CD4-positive, CD25-positive, alpha-beta regulatory T cell (primary cell): ENCODE measurements at regions not wholly inside any gene's neighbourhood (a gene's known extent, or its start where the extent isn't known, plus 50 kb on each side); places are given as distances from the start of the nearest gene placed in this dataset.
A peak's percentile ranks its signal among the peaks of the same experiment; 100 is the strongest.

Experiments used
- ATAC-seq, 2 donors: fragments of 150-1000 bp; cut with Tn5 transposase; one replicate each; pipeline ENCODE4 v1.10.0; 2021; ENCODE audit warnings: low read depth in 2 of 2, moderate number of reproducible peaks in 2 of 2, moderate library complexity in 1 of 2
- DNase-seq, 3 donors: peaks; one replicate each; pipeline versions ENCODE4 v3.0.0 to v3.0.0-alpha.2; 2012 to 2022; ENCODE audit warnings: mixed read lengths in 1 of 3
- H3K27ac ChIP-seq: one replicate; pipeline ENCODE4 v1.7.0; 2013; ENCODE audit warnings: mild to moderate bottlenecking, low read length; ENCODE audit not compliant: insufficient read depth, poor library complexity, severe bottlenecking
- H3K27me3 ChIP-seq: one replicate; pipeline ENCODE4 v1.7.0; 2013; ENCODE audit warnings: low read length; ENCODE audit not compliant: control insufficient read depth, insufficient read depth
- H3K36me3 ChIP-seq: one replicate; pipeline ENCODE4 v1.7.0; 2013; ENCODE audit warnings: mild to moderate bottlenecking, low read length, moderate library complexity; ENCODE audit not compliant: control insufficient read depth, insufficient read depth
- H3K4me1 ChIP-seq: 2 replicates; pipeline ENCODE4 v1.7.0; 2013; ENCODE audit warnings: mild to moderate bottlenecking, low read length; ENCODE audit not compliant: insufficient read depth, control insufficient read depth, poor library complexity, severe bottlenecking
- H3K4me3 ChIP-seq: one replicate; pipeline ENCODE4 v1.7.0; 2013; ENCODE audit warnings: low read depth, mild to moderate bottlenecking, low read length, moderate library complexity
- H3K9me3 ChIP-seq, 2 experiments: 1 replicate in 1 of 2; 2 replicates in 1 of 2; pipeline ENCODE4 v1.7.0; 2013; ENCODE audit warnings: low read length in 2 of 2, mild to moderate bottlenecking in 1 of 2, moderate library complexity in 1 of 2; ENCODE audit not compliant: control insufficient read depth in 2 of 2
- H3K27ac Mint-ChIP-seq, 3 donors: one replicate each; pipeline ENCODE4 v1.8.0; 2020 to 2022; ENCODE audit warnings: mild to moderate bottlenecking in 3 of 3, mixed read lengths in 3 of 3, moderate library complexity in 2 of 3
- H3K27me3 Mint-ChIP-seq: one replicate; pipeline ENCODE4 v1.8.0; 2022; ENCODE audit warnings: mild to moderate bottlenecking, mixed read lengths
- H3K36me3 Mint-ChIP-seq: one replicate; pipeline ENCODE4 v1.8.0; 2020; ENCODE audit warnings: mixed read lengths
- H3K4me1 Mint-ChIP-seq, 4 donors: one replicate each; pipeline ENCODE4 v1.8.0; 2020 to 2022; ENCODE audit warnings: mixed read lengths in 4 of 4, mild to moderate bottlenecking in 1 of 4
- H3K4me3 Mint-ChIP-seq, 4 donors: one replicate each; pipeline ENCODE4 v1.8.0; 2020 to 2022; ENCODE audit warnings: mild to moderate bottlenecking in 4 of 4, mixed read lengths in 4 of 4, moderate library complexity in 3 of 4
- H3K9me3 Mint-ChIP-seq, 7 donors: one replicate each; pipeline ENCODE4 v1.8.0; 2020 to 2022; ENCODE audit warnings: mixed read lengths in 7 of 7, mild to moderate bottlenecking in 3 of 7, moderate library complexity in 2 of 7

DNA sequence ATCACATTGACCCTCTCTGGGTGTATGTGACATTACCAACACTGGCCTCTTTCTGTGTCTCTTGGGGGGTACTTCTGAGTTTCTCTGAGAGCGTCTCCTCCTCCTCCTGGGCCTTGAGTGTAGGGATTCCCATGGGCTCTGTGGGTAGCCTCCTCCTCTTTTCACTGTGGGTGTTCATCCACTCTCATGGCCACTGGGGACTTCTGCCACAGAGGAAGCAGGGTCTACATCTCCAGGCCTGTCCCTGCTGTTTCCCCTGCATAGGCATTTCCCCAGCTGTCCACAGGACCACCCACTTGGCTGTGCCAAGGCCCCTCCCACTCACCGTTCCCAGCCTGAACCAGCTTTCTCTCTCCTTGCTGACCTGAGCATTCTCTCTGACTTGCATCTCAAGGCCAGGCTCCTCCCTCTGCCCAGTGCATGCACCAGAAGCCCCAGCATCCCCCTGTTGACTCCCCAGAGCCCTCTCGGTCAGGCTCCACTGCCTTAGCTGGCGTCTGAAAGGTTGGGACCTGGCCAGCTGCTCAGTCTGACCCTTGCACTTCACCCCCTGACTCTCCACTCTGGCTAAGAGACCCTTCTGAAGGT is 487.6 kb downstream of the GLRX3 start:
- Histone ChIP-seq H3K27me3 (no peaks in the 10 kb centered on the region), H3K36me3 (no peaks in the 10 kb centered on the region), H3K9me3 (no peaks in the 10 kb centered on the region), H3K4me1 (no peaks in the 10 kb centered on the region), H3K4me3 (no peak overlapping the region), H3K27ac (no peak overlapping the region)
- Mint-ChIP-seq H3K4me3 (peak overlapping the region in 1 of 4 donors; percentile 27), H3K36me3 (no peaks in the 10 kb centered on the region), H3K4me1 (no peaks in the 10 kb centered on the region), H3K9me3 (peaks cover 0 to 11% (median 1%) of the 10 kb centered on the region in 7 donors), H3K27me3 (no peaks in the 10 kb centered on the region), H3K27ac (no peak overlapping the region)
- DNase-seq (no peak), ATAC-seq (no peak)

DNA sequence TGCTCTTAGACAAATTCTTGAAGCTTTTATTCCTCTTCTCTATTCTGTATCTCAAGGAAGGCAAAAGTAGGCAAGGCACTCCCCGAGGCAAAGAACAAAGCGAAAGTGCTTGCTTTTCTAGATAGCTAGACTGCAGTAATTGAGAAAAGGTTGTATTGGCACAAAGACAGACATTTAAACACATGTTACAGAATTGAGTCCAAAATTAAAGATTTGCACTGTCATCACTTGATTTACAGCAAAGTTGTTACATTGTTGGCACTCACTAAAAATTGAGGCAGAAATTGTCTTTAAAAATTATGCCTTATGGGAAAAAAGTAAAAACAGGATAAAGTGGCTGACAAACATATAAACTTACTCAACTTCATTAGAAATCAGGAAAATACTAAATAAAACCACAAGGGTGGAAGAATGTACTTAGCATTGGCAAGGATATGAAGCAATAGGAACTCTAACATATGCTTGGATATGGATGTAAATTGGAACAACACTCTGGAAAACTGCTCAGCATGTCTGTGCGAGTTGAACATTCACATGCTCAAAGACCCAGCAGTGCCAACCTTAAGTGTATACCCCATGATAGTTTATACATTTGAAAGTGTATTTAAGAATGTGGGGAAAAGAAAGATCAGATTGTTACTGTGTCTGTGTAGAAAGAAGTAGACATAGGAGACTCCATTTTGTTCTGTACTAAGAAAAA is 491.3 kb downstream of the GLRX3 start:
- Mint-ChIP-seq H3K27me3 (no peaks in the 10 kb centered on the region), H3K9me3 (peaks cover 0 to 9% (median 1%) of the 10 kb centered on the region in 7 donors), H3K4me1 (no peaks in the 10 kb centered on the region), H3K4me3 (no peak overlapping the region), H3K27ac (no peak overlapping the region), H3K36me3 (no peaks in the 10 kb centered on the region)
- H3K9me3 ChIP-seq, result no peaks in the 10 kb centered on the region
- H3K27me3 ChIP-seq, result no peaks in the 10 kb centered on the region
- H3K4me1 ChIP-seq, result no peaks in the 10 kb centered on the region
- no peak for DNase-seq
- H3K36me3 ChIP-seq, result no peaks in the 10 kb centered on the region
- no peak overlapping the region for H3K27ac ChIP-seq
- ATAC-seq, result no peak
- no peak overlapping the region for H3K4me3 ChIP-seq

DNA sequence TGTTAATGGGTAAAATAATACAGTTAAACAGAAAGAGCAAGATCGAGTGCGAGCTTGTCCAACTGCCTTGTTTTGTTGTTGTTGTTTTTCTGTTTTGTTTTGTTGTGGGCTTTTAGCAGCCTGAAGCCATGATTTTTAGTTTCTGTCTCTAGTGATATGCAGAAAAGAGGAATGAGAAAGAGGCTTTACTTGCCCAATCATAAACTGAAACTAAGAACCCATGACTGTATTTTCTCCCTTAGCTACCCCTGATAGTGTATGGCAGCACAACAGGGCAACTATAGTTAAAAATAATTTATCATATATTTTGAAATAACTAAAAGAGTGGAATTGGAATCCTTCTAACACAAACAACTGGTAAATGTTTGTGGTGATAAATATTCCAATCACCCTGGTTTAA is 493.9 kb downstream of the GLRX3 start:
- no peaks in the 10 kb centered on the region for H3K4me1 ChIP-seq
- Mint-ChIP-seq H3K27ac (no peak overlapping the region), H3K27me3 (no peaks in the 10 kb centered on the region), H3K4me1 (no peaks in the 10 kb centered on the region), H3K36me3 (no peaks in the 10 kb centered on the region), H3K4me3 (no peak overlapping the region), H3K9me3 (peaks cover 0 to 7% (median 4%) of the 10 kb centered on the region in 7 donors)
- H3K36me3 ChIP-seq, result no peaks in the 10 kb centered on the region
- H3K4me3 ChIP-seq, result no peak overlapping the region
- DNase-seq (no peak), ATAC-seq (no peak)
- no peaks in the 10 kb centered on the region for H3K27me3 ChIP-seq
- no peak overlapping the region for H3K27ac ChIP-seq
- H3K9me3 ChIP-seq, result no peaks in the 10 kb centered on the region

DNA sequence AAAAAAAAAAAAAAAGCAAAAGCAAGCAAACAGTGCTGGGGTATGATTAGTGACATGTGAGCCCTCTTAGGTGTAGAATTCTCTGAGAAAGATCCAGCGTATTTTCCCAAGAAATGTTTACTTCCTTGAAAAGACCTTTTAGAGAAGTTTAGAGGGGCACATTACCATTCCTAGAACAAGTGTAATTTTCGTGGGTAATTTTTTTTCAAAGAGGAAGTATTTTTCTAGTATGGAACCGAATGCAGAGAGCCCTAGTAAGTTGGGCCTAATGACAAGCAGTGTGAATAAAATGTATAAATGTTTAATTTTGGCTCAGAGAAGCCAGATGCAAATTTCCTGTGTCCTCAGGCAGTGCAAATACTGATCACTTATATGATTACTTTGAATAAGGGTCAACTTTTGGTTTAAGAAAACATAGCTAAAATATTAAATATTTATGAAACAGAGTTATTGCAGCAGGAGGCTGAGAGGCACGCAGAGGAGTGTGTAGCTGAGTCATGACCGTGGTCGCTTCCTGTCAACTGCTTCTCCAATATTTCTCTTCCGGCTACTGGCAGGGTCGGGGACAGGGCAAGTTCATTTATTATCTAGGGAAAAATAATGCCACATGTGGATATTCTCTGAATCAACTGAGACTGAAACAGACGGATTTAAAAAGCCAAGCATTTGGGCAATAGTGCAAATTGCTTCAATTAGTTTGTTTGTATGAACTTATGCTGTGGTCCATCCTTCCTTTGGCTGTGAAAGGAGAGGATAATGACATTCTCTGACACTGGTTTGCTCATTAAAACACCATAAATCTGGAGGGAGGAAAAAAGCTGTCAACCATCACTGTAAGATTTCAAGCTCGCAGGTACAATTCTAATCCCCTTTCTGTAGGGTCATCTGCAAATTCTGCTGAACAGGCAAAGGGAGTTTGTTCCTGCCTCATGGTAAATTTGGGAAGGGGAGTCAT is 495.2 kb downstream of the GLRX3 start:
- no peak overlapping the region for H3K27ac ChIP-seq
- H3K36me3 Mint-ChIP-seq, result no peaks in the 10 kb centered on the region
- ATAC-seq, result no peak

DNA sequence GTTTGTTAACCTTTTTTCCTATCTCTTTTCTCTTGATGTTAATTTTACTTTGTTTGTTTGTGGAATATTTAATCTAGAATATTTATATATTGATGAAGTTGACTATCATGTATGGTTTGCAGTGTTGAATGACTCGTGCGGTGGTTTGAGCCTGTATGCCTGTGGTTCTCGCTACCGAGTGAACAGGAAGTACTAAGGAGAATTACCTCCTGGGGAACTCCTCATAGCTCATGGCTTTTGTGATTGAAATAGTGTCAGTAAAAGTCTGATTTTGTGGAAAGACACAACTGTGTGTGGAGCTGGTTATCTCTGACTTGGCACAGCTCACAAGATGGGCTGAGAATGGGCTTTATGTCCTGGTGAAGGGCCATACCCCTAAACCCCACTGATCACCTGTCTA is 498.6 kb downstream of the GLRX3 start:
- Histone ChIP-seq H3K27ac (no peak overlapping the region), H3K4me1 (no peaks in the 10 kb centered on the region), H3K36me3 (no peaks in the 10 kb centered on the region), H3K4me3 (no peak overlapping the region), H3K27me3 (peaks cover 5% of the 10 kb centered on the region), H3K9me3 (no peaks in the 10 kb centered on the region)
- Mint-ChIP-seq H3K4me1 (no peaks in the 10 kb centered on the region), H3K36me3 (no peaks in the 10 kb centered on the region), H3K27me3 (no peaks in the 10 kb centered on the region), H3K9me3 (peaks cover 0 to 6% (median 0%) of the 10 kb centered on the region in 7 donors), H3K27ac (no peak overlapping the region), H3K4me3 (no peak overlapping the region)
- ATAC-seq, result no peak
- DNase-seq, result no peak

More for the DNA sequence above, 495.2 kb downstream of the GLRX3 start:
- Mint-ChIP-seq H3K4me1 (no peaks in the 10 kb centered on the region), H3K27ac (no peak overlapping the region), H3K4me3 (no peak overlapping the region), H3K27me3 (no peaks in the 10 kb centered on the region), H3K9me3 (peaks cover 0 to 5% (median 3%) of the 10 kb centered on the region in 7 donors)
- Histone ChIP-seq H3K27me3 (no peaks in the 10 kb centered on the region), H3K9me3 (no peaks in the 10 kb centered on the region), H3K4me1 (no peaks in the 10 kb centered on the region), H3K36me3 (no peaks in the 10 kb centered on the region), H3K4me3 (no peak overlapping the region)
- no peak for DNase-seq

DNA sequence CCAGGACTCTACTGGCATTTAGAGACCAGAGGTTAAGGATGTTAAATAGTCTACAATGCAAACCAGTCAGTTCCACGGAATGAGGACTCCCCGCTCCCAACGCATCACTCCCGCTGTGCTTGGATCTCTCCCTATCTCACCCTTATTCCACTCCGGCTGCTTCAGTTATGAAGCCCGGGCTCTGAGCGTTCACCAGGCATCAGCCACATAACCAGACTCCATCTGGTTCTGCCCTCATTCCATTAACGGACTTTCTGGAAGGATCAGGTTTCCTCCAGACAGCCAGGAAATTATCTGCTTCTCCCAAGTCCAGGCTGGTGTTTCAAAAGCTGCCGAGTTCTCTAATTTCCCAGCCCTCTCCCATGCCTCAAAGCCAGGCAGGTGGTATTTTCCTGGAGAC is 499.3 kb downstream of the GLRX3 start:
- H3K27me3 Mint-ChIP-seq, result no peaks in the 10 kb centered on the region
- no peak overlapping the region for H3K4me3 Mint-ChIP-seq
- Histone ChIP-seq H3K27me3 (peaks cover 5% of the 10 kb centered on the region), H3K9me3 (no peaks in the 10 kb centered on the region), H3K27ac (no peak overlapping the region), H3K4me1 (no peaks in the 10 kb centered on the region), H3K4me3 (no peak overlapping the region), H3K36me3 (no peaks in the 10 kb centered on the region)
- H3K9me3 Mint-ChIP-seq, result peaks cover 0 to 6% (median 0%) of the 10 kb centered on the region in 7 donors
- H3K4me1 Mint-ChIP-seq, result no peaks in the 10 kb centered on the region
- ATAC-seq (no peak), DNase-seq (no peak)
- H3K36me3 Mint-ChIP-seq, result no peaks in the 10 kb centered on the region
- H3K27ac Mint-ChIP-seq, result no peak overlapping the region

DNA sequence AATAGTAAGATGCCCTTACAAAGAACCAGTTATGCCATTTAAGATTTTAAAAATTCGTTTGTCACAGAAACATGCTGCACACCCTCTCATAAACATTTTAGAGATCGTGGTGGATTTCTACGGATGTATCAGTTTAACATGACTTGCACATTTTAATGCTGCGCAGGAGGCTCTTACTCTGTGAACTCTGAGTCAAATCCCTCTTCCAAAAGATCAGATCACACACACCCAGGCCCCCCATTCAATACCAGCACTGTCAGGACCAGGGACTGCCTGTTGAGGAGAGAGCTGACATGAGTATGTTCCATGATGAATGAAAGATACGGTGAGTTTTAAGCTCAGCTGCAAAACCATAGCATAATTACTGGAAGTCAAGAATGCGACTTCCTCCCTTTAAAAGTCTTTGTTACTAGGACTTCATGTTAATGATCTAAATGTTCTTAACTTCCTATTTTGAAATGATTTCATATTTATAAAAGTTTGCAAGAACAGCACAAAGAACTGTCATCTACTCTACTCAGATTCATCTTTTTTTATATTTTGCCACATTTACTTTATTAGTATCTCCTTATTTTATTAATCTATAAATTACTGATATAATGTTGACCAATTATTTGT is 500.2 kb downstream of the GLRX3 start:
- Histone ChIP-seq H3K36me3 (no peaks in the 10 kb centered on the region), H3K9me3 (no peaks in the 10 kb centered on the region), H3K27ac (no peak overlapping the region), H3K4me1 (no peaks in the 10 kb centered on the region), H3K27me3 (peaks cover 5% of the 10 kb centered on the region), H3K4me3 (no peak overlapping the region)
- no peaks in the 10 kb centered on the region for H3K4me1 Mint-ChIP-seq
- ATAC-seq (no peak), DNase-seq (no peak)
- no peak overlapping the region for H3K27ac Mint-ChIP-seq
- H3K4me3 Mint-ChIP-seq, result no peak overlapping the region
- peaks cover 0 to 6% (median 0%) of the 10 kb centered on the region in 7 donors for H3K9me3 Mint-ChIP-seq
- no peaks in the 10 kb centered on the region for H3K27me3 Mint-ChIP-seq
- H3K36me3 Mint-ChIP-seq, result no peaks in the 10 kb centered on the region
